Activated CD8-positive, alpha-beta memory T cell treated with anti-CD3 and anti-CD28 coated beads for 36 hours (primary cell): ENCODE measurements at regions not wholly inside any gene's neighbourhood (a gene's known extent, or its start where the extent isn't known, plus 50 kb on each side); places are given as distances from the start of the nearest gene placed in this dataset.

ENCODE experiments used
- CTCF ChIA-PET: fragments of 350-600 bp; sonication (Branson Sonifier 250); formaldehyde crosslinking; loops from one replicate; lab custom pipeline; 2021; ENCODE audit warnings: antibody characterized with exemption; lab: Charles Lee
- POLR2A ChIA-PET: fragments of 350-600 bp; sonication (Branson Sonifier 250); formaldehyde crosslinking; loops from one replicate; lab custom pipeline; 2021; ENCODE audit warnings: antibody characterized with exemption; lab: Charles Lee

- CTCF ChIA-PET = no interaction called here
- POLR2A ChIA-PET = no interaction called here
These were observed 144.0 kb upstream of the CHST15 start for GRCh38 chr10:124237282-124237961.

GRCh38 chr10:124236816-124237215, 143.4 kb upstream of the CHST15 start:
- CTCF ChIA-PET = no interaction called here

DNA sequence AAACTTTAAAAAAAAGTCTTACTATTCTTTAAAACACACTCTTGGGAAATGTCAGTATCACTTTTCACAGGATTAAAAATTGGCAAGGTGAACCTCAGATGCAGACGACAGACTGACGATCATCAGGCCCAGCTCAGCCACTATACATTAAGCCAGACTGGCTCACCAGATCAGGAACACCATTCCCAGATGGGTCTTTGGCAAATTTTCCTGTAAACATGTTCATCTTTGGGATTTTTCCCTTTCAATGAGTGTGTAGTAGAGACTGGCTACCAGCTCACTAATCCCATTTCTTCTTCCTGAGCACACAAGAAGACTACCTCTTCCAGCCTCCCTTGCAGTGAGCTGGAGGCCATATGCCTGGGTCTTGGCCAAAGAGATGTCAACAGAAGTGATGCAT, 142.7 kb upstream of the CHST15 start:
- POLR2A ChIA-PET = no interaction called here
- CTCF ChIA-PET = no interaction called here

More at GRCh38 chr10:124236816-124237215, 143.4 kb upstream of the CHST15 start:
- POLR2A ChIA-PET = no interaction called here

DNA sequence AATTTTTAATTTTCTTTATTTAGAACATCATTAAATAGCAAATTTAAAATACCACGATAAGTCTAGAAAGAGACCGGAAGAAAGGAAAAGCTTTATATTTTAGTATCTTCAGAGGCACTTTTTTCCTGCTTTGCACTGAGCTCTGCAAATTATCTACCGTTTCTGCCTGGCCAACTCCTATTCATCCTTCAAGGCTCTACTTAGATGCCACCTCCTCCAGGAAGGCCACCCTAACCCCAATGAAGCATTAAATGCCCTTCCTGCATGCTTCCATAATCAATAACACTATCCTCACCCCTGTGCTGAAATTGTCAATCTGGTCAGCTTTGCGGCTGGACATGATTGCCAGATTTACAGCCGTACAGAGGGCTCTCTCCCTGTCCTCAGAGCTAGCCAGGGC, 141.8 kb upstream of the CHST15 start:
- ChIA-PET POLR2A (no interaction called here), CTCF (no interaction called here)

GRCh38 chr10:124233546-124234138, 140.2 kb upstream of the CHST15 start:
- POLR2A ChIA-PET = no interaction called here
- CTCF ChIA-PET = no interaction called here

GRCh38 chr10:124232686-124233545, 139.5 kb upstream of the CHST15 start:
- CTCF ChIA-PET = no interaction called here
- POLR2A ChIA-PET = no interaction called here

GRCh38 chr10:124231168-124232155, 138.1 kb upstream of the CHST15 start:
- ChIA-PET POLR2A (no interaction called here), CTCF (no interaction called here)

GRCh38 chr10:124230635-124231167, 137.3 kb upstream of the CHST15 start:
- CTCF ChIA-PET = no interaction called here
- POLR2A ChIA-PET = no interaction called here

GRCh38 chr10:124229989-124230634, 136.7 kb upstream of the CHST15 start:
- CTCF ChIA-PET = no interaction called here
- POLR2A ChIA-PET = no interaction called here

GRCh38 chr10:124229201-124229988, 136.0 kb upstream of the CHST15 start:
- CTCF ChIA-PET = no interaction called here

DNA sequence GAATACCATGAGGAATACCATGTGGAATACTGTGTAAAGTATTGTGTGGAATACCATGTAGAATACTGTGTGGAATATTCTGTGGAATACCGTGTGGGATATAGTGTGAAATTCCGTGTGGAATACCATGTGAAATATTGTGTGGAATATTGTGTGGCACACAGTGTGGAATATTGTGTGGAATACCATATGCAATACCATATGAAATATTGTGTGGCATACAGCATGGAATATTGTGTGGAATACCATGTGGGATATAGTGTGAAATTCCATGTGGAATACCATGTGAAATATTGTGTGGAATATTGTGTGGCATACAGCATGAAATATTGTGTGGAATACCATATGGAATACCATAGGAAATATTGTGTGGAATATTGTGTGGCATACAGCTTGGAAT, 135.1 kb upstream of the CHST15 start:
- POLR2A ChIA-PET = no interaction called here
- CTCF ChIA-PET = interaction anchor here (0.5 kb wide), 1 partner anchor 172 kb away, joined by 3 read pairs; no protein-coding TSS in a partner anchor

More at GRCh38 chr10:124229201-124229988, 136.0 kb upstream of the CHST15 start:
- POLR2A ChIA-PET = no interaction called here

DNA sequence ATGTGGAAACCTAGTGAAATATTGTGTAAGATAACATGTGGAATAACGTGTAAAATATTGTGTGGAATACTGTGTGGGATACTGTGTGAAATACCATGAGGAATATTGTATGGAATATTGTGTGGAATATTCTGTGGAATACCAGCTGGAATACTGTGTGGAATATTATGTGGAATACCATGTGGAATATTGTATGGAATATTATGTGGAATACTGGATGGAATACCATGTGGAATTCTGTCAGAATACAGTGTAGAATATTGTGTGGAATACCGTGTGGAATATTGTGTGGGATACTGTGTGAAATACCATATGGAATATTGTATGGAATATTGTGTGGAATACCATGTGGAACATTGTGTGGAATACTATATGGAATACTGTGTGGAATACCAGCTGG, 134.6 kb upstream of the CHST15 start:
- CTCF ChIA-PET = interaction anchor here (0.5 to 0.6 kb wide), 2 partner anchors 172 to 195 kb away, joined by 3 read pairs; no protein-coding TSS in a partner anchor
- POLR2A ChIA-PET = no interaction called here

DNA sequence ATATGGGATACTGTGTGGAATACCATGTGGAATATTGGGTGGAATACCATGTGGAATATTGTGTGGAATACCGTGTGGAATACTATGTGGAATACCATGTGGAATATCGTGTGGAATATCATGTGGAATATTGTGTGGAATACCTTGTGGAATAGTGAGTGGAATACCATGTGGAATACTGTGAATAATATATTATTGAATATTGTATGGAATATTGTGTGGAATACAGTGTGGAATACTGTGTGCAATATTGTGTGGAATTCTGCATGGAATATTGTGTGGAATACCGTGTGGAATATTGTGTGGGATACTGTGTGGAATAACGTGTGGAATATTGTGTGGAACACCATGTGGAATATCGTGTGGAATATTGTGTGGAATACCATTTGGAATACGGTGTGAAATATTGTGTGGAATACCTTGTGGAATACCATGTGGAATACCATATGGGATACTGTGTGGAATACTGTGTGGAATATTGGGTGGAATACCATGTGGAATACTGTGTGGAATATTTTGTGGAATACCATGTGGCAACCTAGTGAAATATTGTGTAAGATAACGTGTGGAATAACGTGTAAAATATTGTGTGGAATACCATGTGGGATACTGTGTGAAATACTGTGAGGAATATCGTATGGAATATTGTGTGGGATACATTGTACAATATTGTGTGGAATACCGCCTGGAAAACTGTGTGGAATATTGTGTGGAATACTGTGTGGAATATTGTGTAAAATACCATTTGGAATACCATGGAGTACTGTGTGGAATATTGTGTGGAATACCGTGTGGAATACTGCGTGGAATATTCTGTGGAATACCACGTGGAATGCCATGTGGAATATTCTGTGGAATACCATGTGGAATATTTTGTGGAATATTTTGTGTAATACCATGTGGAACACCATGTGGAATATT, 133.9 kb upstream of the CHST15 start:
- CTCF ChIA-PET = interaction anchor here (0.6 kb wide), 1 partner anchor 196 kb away, joined by 3 read pairs; no protein-coding TSS in a partner anchor
- POLR2A ChIA-PET = no interaction called here

DNA sequence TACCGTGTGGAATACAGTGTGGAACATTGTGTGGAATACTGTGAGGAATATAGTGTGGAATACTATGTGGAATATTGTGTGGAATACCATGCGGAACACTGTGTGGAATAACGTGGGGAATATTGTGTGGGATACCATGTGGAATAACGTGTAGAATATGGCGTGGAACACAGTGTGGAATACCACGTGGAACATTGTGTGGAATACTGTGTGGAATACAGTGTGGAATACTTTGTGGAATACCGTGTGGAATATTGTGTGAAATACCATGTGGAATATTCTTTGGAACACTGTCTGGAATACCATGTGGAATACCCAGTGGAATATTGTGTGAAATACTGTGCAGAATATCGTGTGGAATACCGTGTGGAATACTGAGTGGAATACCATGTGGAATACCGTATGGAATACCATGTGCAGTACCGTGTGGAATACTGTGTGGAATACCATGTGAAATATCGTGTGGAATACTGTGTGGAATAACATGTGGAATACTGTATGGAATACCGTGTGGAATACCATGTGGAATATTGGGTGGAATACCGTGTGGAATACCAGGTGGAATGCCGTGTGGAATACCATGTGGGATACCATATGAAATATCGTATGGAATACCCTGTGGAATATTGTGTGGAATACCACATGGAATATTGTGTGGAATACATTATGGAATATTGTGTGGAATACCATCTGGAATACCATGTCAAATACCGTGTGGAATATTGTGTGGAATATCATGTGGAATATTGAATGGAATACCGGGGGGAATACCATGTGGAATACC, 133.1 kb upstream of the CHST15 start:
- ChIA-PET CTCF (interaction anchor here (1.0 kb wide), 1 partner anchor 162 kb away, joined by 3 read pairs; no protein-coding TSS in a partner anchor), POLR2A (no interaction called here)

DNA sequence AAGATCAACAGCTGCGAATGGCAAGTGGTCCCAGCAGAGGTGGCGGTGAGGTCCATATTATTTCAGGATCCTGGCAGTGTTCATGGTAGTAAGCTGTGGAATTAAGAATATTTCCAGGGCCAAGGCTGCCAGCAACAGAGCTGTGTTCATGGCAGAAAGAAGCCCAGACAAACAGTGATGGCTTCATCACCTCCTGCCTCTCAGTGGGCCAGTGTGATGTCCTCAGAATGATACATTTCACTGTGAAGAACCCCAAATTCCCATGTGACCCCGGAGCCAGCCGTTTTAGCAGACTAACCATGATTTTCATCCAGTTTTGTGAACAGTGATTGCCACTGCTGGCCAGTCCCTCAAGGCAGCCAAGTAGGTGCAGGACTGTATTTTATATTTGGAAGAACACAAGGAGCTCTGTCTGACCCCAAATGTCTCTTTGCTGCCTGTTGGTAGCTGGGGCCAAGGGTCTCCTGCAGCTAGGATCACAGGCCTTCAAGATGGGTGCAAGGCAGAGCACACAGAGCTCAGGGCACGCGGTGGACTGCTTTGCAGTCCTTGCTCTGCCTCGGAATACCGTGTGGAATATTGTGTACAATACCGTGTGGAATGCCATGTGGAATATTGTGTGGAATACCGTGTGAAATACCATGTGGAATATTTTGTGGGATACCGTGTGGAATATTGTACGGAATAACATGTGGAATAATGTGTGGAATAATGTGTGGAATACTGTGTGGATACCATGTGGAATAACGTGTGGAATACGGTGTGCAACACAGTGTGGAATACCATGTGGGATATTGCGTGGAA, 132.3 kb upstream of the CHST15 start:
- ChIA-PET POLR2A (no interaction called here), CTCF (interaction anchor here (1.0 kb wide), 1 partner anchor 163 kb away, joined by 3 read pairs; no protein-coding TSS in a partner anchor)
